ENCODE measurements at regions not wholly inside any gene's neighbourhood (a gene's known extent, or its start where the extent isn't known, plus 50 kb on each side); places are given as distances from the start of the nearest gene placed in this dataset.

DNA sequence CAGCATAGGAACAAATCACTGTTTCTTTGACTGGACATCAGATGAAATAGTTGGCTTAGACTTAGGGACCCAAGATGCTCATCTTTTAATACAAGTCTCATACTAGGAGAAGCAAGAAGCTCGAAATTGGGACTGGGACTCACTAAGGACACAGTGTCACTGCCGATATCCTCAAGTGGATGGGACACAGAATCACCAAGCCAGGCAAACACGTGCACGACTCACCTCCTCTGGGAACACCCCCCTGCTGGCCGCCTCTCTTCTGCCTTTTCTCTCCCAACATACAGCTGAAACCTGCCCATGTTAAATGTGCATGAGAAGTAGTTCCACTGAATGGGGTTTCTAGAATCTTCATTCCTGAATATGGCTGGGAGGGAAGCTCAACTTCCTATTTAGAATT lies 106.6 kb upstream of the FAM204A start:
- TF ChIP-seq HCFC1 (IDR thresholded peaks at IDR 0.05; ENCODE audit: low read depth, low read length) = no peak
- no peak for TF ChIP-seq MAZ (IDR thresholded peaks at IDR 0.05; ENCODE audit: borderline replicate concordance, low read depth, low read length)
- no peak for TF ChIP-seq MAZ (CRISPR knock-in tag; IDR thresholded peaks at IDR 0.05; ENCODE audit: low read depth)
- TF ChIP-seq, protein P1, sequence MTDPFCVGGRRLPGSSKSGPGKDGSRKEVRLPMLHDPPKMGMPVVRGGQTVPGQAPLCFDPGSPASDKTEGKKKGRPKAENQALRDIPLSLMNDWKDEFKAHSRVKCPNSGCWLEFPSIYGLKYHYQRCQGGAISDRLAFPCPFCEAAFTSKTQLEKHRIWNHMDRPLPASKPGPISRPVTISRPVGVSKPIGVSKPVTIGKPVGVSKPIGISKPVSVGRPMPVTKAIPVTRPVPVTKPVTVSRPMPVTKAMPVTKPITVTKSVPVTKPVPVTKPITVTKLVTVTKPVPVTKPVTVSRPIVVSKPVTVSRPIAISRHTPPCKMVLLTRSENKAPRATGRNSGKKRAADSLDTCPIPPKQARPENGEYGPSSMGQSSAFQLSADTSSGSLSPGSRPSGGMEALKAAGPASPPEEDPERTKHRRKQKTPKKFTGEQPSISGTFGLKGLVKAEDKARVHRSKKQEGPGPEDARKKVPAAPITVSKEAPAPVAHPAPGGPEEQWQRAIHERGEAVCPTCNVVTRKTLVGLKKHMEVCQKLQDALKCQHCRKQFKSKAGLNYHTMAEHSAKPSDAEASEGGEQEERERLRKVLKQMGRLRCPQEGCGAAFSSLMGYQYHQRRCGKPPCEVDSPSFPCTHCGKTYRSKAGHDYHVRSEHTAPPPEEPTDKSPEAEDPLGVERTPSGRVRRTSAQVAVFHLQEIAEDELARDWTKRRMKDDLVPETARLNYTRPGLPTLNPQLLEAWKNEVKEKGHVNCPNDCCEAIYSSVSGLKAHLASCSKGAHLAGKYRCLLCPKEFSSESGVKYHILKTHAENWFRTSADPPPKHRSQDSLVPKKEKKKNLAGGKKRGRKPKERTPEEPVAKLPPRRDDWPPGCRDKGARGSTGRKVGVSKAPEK (CRISPR knock-in tag; IDR thresholded peaks at IDR 0.05; ENCODE audit: borderline replicate concordance) = no peak
- TF ChIP-seq MED13 (CRISPR knock-in tag; IDR thresholded peaks at IDR 0.05) = no peak
- no peak for TF ChIP-seq ZNF777 (CRISPR knock-in tag; IDR thresholded peaks at IDR 0.05)
- TF ChIP-seq, protein P2, sequence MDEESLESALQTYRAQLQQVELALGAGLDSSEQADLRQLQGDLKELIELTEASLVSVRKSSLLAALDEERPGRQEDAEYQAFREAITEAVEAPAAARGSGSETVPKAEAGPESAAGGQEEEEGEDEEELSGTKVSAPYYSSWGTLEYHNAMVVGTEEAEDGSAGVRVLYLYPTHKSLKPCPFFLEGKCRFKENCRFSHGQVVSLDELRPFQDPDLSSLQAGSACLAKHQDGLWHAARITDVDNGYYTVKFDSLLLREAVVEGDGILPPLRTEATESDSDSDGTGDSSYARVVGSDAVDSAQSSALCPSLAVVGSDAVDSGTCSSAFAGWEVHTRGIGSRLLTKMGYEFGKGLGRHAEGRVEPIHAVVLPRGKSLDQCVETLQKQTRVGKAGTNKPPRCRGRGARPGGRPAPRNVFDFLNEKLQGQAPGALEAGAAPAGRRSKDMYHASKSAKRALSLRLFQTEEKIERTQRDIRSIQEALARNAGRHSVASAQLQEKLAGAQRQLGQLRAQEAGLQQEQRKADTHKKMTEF (CRISPR knock-in tag; IDR thresholded peaks at IDR 0.05) = no peak
- no peak for TF ChIP-seq MXI1 (IDR thresholded peaks at IDR 0.05; ENCODE audit: borderline replicate concordance, low read depth, low read length)
- no peak for TF ChIP-seq POLR2AphosphoS5 (IDR thresholded peaks at IDR 0.05; ENCODE audit: low read depth, low read length)
- TF ChIP-seq, protein P3, sequence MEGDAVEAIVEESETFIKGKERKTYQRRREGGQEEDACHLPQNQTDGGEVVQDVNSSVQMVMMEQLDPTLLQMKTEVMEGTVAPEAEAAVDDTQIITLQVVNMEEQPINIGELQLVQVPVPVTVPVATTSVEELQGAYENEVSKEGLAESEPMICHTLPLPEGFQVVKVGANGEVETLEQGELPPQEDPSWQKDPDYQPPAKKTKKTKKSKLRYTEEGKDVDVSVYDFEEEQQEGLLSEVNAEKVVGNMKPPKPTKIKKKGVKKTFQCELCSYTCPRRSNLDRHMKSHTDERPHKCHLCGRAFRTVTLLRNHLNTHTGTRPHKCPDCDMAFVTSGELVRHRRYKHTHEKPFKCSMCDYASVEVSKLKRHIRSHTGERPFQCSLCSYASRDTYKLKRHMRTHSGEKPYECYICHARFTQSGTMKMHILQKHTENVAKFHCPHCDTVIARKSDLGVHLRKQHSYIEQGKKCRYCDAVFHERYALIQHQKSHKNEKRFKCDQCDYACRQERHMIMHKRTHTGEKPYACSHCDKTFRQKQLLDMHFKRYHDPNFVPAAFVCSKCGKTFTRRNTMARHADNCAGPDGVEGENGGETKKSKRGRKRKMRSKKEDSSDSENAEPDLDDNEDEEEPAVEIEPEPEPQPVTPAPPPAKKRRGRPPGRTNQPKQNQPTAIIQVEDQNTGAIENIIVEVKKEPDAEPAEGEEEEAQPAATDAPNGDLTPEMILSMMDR (CRISPR knock-in tag; IDR thresholded peaks at IDR 0.05) = no peak
- no peak for TF ChIP-seq RFX1 (IDR thresholded peaks at IDR 0.05)
